Endothelial cell of hepatic sinusoid (primary cell): ENCODE measurements at regions not wholly inside any gene's neighbourhood (a gene's known extent, or its start where the extent isn't known, plus 50 kb on each side); places are given as distances from the start of the nearest gene placed in this dataset.
"Not testable (repeated sequence)": the region's sequence is repeated elsewhere in the genome, so short reads cannot be mapped to it uniquely, and the experiment has no call there.

Experiments
- in situ Hi-C: cut with HindIII; loops from 2 replicates; pipeline ENCODE4 v1.10.0; 2017; ENCODE audit warnings: low sequenced_read_pairs

DNA sequence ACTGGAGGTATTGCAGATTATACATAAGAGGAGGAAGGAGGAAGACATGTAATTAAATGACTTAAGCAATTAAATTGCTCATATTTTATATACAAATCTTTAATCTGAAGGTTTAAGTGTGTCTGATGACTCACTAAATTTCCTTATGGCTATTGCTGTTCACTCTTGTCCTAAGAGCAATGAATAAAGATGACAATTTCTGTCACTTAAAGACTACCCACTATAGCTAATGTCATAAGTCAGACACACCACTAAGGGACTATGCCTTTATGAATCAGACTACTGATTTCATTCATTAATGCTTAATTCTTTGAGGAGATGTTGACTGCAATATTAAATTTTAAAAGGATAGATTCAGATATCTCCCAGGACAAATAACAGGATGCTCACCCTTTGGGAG is 1514.7 kb downstream of the PCDH18 start:
- in situ Hi-C loops = no loop called here

DNA sequence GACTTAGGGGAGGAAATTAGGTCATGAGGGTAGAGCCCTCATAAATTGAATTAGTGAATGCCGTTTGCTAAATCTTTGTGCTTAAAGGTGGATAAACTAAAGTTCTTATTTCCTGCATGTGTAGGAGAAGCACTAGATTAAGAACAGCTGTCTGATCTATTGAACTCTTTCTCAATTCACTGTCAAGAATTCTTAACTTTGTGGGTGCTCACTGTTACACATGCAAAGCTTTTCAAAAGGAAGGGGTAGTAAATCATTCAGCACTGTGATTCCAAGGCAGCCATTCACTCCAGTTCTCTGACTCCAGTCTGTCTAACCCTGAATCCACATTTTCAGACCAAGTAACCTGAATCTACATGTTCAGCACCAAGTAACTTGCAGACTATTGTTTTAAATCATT is 1520.1 kb downstream of the PCDH18 start:
- in situ Hi-C loops = no loop called here

DNA sequence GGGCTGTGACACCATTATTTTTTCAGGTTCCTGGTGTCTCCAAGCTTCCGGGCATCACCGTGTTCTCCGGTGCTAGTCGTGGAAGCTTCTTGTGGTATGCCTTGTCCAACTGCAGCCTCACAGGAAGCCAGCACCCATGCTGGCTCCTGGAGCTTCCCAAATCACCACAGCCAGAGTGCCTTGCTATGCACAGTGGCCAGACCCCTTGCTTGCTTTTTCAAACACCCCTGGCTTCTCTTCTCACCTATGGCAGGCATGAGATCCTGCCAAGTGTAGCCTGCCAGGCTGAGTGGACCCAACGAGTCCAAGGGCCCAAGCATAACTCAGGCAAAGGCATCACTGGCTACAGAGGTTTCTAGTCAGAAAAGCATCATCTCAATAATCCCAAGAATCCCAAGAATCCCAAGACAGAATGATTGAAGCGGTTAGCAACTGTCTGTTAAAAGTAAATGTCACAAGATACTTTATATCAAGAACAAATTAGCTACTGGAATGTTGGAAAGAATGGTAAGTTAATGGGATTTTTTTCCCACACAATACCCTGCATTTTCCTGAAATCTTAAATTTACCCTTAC is 1522.9 kb downstream of the PCDH18 start:
- in situ Hi-C loops = no loop called here

DNA sequence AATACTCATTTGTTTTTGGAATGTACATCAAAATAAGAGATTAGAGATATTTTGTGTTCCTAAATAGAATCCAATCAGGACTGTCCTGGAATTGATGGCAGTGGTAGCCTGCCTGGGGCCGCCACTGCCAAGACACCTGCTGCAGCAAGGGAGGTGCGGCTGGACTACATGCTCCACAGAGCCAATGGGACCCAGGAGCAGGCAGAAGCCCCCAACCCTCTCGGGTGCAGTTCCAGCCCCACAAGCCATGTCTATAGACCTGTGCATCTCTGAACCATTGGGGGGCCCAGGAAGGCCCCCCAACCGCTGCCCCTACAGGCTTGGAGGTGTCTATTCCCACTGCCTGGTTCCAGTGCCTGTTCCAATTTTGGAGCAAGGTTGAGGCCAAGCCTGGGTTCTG is 1524.3 kb downstream of the PCDH18 start:
- in situ Hi-C loops = no loop called here

DNA sequence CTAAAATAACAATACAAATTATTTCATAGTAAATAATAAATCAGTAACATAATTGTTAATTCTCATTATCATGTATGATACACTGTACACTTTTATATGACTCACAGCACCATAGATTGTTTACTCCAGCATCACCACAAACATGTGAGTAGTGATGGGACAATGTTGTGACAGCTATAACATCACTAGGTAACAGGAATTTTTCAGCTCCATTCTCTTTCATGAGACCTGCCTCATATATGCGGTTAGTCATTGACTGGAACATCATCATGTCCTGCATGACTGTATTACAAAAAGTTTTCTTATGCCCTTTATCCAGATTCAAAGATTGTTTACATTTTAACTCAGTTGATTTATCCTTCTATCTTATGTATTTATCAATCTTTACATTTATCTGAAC is 1530.0 kb downstream of the PCDH18 start:
- in situ Hi-C loops = no loop called here

DNA sequence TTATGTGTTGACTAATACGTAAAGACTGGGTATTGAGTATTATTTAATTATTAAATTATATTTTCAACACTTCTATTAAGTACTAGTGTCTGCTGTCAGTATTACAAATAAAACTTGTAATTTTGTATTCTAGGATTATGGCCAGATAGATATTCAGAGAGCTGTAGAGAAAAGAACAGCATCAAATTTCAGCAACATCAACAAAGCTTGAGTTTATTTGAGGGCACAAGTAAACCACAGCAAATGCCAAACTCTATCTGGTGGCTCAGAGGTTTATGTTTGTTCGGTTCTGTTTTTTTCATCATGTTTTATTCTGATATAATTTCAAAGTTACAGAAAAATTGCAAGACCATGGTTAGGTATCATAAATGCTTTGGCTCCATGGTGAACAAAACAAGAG is 1530.5 kb downstream of the PCDH18 start:
- in situ Hi-C loops = no loop called here

DNA sequence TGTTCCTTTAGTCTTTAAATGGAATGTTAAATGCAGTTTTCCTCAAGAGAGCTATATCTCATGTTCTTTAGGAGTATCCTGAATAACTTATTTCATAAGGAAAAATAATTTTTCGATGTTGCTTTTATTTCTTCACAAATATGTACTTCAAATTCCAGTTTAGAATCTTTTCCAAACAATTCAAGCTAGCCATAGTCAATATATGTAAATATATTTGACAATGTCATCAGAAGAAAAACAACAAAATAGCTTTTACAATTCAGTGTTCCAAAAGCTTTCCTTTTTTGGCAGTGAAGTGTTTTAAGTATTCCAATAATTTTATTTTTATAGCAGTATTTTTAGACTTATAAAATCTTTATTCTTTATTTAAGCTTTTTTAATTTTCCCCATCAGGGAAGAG is 1532.0 kb downstream of the PCDH18 start:
- in situ Hi-C loops = no loop called here

DNA sequence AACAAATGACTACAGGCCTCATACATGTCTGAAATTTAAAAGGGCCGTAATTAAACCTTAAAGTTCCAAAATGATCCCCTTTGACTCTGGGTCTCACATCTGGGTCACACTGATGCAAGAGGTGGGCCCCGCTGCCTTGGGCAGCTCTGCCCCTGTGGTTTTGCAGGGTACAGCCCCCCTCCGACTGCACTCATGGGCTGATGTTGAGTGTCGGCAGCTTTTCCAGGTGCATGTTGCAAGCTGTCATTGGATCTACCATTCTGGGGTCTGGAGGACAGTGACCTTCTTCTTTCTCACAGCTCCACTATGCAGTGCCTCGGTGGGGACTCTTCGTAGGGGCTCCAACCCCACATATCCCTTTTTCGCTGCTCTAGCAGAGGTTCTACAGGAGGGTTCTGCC is 1537.9 kb downstream of the PCDH18 start:
- in situ Hi-C loops = no loop called here

DNA sequence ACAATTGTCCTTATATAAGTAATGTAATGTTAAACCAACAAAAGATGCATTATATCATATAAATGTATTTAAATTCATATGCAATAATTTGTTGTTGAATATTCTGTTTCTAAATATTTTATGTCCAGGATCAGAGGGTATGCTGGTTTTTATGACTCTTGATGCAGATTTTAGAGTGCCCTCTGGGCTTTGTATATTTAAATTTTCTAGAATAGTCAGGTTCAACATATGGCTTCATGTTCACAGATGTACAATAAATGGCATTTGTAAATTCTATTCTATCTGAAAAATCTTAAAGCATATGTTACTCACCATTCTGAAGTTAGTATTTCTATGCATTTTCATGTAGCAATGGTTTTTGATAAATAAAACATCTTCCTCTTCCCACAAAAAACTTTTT is 1555.4 kb downstream of the PCDH18 start:
- in situ Hi-C loops = no loop called here

DNA sequence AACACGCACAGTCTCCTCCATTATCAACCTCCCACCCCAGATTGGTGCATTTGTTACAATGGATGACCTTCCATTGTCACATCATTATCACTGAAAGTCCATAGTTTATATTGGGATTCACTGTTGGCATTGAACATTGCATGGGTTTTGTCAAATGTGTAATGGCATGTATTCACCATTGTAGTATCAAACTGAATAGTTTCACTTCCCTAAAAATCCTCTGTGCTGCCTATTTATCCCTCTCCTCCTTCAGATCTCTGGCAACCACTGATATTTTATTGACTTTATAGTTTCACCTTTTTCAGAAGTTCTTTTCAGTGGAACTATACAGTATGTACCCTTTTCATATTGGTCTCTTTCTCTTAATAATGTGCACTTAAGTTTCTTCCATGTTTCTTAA is 1565.4 kb downstream of the PCDH18 start:
- in situ Hi-C loops = no loop called here

DNA sequence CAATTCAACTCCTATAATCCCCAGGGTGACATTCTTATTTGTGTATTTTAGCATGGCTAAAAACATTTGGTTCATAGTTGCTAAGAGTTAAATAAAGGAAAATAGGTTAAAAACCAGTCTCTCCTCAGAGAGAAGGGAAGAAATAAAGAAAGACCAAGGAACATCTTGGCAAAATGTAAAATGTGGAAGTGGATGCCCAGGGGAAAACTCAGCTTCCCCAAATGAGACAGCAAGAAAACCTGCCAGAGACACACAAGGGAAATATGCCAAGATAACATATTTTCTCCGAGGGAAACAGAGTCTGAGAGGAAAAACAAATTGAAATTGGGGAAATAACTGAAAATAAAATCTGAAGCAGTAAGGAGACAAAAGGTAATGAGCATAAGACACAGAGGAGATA is 1569.3 kb downstream of the PCDH18 start:
- in situ Hi-C loops = no loop called here

DNA sequence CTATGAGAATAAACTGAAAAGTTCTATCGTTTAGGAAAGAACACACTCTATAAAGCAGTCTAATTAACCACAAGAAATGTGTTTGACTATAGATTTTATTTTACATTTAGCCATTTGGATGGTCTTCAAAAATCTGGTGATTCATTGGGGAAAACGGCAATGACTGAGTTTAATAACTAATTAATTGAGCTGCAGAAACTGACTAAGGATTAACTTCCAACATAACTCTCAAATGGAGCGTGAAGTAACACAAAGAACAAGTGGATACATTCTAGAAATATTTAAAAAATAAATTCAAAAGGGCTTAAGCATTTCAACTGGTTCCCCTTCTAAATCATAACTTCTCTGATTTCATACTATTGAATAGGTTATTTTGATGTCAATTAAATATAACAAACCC is 1582.4 kb downstream of the PCDH18 start:
- in situ Hi-C loops = no loop called here

DNA sequence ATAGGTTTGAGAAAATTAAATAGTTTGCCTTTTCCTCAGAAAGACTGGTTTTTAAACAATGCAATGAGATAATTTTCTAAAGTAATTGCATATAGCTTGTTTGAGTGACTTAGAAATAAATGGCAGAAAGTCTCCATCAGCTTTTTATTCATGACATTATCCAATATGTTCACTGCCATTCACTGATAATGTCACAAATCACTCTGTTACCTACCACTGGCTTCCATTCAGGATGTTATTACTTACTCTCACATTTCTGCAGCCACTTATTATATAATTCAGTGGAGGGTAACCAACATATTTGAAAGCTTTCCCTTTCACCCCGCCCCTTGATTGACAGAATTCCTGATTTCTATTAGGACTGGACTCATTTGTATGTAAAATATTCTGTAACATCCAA is 1583.5 kb downstream of the PCDH18 start:
- in situ Hi-C loops = no loop called here

DNA sequence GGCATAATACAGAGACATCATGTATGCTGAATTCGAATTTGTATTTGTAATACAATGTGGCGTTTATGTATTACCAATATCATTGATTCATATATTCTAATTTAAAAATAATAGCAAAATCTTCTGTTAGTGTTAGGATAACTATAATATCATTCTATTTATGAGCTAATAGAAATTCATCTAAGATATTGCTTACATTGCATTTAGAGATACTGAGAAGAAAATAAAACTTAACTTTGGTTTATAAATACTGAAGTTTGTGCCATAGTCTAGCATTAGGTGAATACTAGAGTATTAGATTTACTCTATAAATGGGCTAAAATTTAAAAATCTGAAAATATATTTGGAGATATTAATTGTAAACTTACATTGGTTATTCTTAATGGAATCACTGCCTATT is 1590.6 kb downstream of the PCDH18 start:
- in situ Hi-C loops = no loop called here

DNA sequence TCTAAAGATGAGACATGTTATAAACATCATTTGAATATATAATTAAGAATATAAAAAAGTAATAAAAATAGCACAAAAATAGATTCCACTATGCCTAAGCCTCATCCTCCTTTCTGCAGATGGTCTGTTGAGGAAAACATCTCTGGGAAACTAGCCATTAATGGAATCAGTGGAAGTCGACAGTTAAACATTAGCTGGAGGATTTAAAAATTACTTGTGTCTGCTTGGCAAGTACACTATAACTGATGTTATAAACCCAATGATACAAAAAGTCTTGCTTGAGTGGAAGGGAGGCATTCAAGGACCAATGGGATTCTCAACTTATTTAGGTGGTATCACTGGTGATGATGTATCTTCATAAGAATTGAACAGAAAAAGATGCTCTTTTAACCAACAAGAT is 1598.3 kb downstream of the PCDH18 start:
- in situ Hi-C loops = no loop called here

DNA sequence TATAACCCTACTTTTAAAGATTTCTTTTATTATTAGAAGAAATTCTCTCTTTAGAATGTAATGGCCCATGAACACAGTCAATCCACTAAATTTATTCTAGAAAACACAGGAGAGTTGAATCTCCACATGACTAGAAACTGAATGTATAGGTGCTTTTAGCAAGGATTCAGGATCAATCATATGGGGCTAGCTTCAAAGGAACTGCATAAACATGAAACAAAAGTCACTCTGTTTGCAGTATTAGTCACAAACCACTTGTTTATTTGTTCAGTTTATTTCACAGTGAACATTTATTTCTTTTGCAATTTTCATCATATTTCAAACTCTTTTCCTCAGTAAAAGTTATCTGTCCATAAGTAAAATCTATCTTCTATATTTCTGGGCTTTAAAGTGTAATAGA is 1604.6 kb downstream of the PCDH18 start:
- in situ Hi-C loops = no loop called here

DNA sequence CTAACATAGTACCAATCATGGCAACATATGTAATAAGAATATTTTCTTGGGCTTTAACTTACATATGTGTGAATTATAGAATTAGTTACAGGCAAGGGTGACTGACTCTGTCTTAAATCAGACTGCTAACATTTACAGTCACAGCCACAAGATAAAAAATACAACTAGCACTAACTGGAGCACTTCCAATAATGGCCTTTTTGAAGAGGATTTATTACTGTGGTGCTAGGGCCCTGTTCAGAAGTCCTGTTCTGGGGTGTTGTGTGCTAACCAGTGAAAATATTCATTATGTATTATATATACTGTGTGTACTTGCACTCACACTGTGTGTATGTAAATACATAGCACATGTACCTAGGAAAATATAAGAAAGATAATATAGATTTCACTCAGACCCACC is 1611.2 kb downstream of the PCDH18 start:
- in situ Hi-C loops = no loop called here

DNA sequence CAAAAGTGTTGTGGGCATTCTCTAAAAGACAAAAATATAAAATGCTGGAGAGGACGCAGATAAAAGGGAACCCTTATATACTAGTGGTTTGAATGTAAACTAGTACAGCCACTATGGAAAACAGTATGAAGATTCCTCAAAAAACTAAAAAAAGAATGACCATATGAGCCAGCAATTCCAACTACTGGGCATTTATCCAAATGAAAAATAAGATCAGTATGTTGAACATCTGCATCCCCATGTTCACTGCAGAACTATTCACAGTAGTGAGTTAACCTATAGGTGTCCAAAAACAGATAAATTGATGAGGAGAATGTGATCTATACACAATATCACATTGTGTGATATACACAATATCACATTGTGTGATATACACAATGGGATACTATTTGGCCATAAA is 1615.3 kb downstream of the PCDH18 start:
- in situ Hi-C loops = no loop called here

DNA sequence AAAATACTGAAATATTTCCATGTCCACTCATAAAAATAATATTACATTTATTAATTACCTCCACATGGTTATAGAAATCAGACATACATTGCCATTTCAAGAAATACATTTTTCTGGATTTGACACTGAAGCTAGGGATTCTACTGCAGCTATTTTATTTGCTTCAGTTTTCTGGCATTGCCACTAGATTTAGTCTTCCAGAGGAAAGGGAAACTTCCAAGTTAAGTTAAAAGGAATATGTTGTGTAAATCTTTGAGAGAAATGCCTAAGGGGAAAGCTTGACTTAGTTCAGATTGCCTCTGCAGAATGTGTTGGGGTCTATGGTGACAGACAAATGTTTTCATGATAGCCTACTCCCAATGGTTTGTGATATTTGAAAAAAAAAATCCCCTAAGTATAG is 1631.3 kb downstream of the PCDH18 start:
- in situ Hi-C loops = no loop called here

DNA sequence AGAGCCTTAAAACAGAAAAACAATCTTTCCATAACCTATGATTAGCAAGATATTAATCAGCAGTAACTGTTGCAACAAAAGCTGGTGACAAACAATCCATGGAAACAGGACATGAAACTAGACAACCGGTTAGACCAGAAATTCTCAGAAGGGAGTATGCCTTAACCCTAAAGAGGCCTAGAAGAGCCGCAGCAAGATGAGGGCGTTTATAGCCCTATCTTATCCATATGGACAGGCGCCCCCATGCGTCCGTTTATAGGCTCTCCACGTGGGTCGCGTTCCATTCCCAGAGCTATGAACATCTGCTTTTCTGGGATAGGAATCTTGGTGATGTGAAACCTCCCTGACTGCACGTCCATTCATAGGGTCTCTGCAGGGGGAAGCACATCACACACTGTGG is 1662.7 kb upstream of the PABPC4L start:
- in situ Hi-C loops = not testable (repeated sequence)

DNA sequence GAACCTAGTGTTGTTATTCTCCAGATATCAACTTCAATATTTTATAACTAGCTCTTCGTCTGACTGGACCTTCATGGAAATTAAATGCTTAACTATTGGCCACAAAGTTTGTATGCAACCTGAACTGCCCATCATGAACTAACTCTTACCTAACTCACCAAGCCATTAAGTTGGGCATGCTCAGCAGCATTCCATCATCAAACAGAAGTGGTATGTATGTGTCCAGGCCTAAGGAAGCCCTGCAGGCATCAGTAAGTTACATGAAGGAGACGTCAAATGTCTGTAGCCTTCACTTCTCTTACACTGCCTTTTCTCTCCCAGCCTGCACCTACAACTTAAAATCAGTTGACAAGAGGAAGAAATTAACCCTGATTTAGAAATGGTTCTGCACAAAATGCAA is 1639.2 kb upstream of the PABPC4L start:
- in situ Hi-C loops = no loop called here

DNA sequence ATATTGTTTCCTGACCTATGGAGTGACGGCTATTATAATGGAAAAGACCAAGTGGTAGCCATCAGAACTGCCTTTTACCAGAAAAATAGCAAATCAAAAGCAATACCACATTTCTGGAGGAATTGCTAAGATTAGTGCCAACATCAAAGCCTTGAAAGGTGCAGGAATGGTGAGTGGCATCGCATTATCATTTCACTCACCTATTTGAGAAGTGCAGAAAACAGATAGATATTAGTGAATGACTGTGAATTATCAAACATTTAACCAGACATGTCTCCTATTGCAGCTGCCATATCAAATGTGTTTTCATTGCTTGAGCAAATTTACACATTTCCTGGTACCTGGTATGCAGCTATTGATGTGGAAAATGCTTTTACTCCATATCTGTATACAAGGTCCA is 1638.1 kb upstream of the PABPC4L start:
- in situ Hi-C loops = no loop called here

DNA sequence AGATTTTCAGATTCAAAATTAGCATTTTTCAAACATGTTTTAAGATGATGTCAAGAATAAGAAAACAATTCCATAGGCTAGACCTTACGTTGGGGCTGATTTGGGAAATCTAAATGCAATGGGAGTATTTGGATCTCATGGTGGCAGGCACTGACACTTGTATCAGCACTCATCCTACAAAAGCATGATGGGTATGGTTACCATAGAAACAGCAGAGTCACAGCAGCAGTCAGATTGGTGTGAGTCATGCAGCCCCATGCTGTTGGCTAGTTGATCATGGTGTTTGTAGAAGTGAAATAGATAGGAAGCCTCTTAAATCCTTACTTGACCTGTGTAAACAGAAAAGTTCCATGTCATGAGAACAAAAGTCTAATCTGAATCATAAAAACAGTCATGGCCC is 1637.3 kb upstream of the PABPC4L start:
- in situ Hi-C loops = no loop called here

DNA sequence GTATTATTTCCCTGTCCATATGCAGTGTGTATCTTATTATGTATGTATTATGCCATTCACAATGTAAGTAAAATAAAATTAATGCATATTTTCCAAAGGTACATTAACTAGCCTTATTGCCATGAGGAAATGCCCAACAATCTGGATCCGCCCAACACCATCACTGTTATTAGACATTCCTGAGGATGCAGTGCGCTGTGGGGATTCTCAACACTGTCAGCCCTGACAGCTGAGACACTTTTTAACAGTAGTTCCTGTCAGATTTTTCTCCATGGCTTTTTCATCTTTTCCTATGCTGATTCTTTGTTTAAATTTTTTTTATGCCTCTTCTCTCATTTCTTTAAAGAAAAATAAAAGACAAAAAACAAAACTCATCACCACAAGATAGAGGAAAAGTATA is 1632.9 kb upstream of the PABPC4L start:
- in situ Hi-C loops = no loop called here
